ENCODE measurements at regions not wholly inside any gene's neighbourhood (a gene's known extent, or its start where the extent isn't known, plus 50 kb on each side); places are given as distances from the start of the nearest gene placed in this dataset.

DNA sequence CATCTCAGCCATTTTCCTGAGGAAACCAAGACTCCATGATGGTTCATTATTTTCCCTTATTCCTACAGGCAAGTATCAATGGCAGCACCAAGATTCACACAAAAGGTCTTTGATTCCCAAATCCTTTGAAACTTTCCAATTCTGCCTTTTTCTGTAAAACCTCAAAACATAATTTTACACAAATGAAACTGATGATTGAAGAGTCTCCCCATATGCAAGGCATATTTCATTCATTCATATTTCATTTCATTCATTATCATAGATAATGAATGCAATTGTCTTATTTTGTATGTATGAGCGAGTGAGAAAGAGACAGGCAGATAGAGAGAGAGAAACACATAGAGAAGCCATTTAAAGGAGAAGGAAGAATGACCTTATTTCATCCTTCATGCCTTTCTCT, 172.8 kb downstream of the BTG1 start:
- TF ChIP-seq, protein P1, sequence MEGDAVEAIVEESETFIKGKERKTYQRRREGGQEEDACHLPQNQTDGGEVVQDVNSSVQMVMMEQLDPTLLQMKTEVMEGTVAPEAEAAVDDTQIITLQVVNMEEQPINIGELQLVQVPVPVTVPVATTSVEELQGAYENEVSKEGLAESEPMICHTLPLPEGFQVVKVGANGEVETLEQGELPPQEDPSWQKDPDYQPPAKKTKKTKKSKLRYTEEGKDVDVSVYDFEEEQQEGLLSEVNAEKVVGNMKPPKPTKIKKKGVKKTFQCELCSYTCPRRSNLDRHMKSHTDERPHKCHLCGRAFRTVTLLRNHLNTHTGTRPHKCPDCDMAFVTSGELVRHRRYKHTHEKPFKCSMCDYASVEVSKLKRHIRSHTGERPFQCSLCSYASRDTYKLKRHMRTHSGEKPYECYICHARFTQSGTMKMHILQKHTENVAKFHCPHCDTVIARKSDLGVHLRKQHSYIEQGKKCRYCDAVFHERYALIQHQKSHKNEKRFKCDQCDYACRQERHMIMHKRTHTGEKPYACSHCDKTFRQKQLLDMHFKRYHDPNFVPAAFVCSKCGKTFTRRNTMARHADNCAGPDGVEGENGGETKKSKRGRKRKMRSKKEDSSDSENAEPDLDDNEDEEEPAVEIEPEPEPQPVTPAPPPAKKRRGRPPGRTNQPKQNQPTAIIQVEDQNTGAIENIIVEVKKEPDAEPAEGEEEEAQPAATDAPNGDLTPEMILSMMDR (IDR thresholded peaks at IDR 0.05) = no peak
- no peak overlapping the region for H3K9ac ChIP-seq (ENCODE audit: low read depth in 2 of 2, low read length in 2 of 2)
- intact Hi-C loops (cut with DNase I) = no loop called here
- no peaks in the 10 kb centered on the region for H3K4me1 ChIP-seq
- H3K27ac ChIP-seq = no peak overlapping the region
- H3K9me3 ChIP-seq = no peaks in the 10 kb centered on the region
- no peaks in the 10 kb centered on the region for H3K36me3 ChIP-seq
- no peaks in the 10 kb centered on the region for H3K27me3 ChIP-seq
- DNase-seq = no peak
- no peak overlapping the region for H3K4me3 ChIP-seq

DNA sequence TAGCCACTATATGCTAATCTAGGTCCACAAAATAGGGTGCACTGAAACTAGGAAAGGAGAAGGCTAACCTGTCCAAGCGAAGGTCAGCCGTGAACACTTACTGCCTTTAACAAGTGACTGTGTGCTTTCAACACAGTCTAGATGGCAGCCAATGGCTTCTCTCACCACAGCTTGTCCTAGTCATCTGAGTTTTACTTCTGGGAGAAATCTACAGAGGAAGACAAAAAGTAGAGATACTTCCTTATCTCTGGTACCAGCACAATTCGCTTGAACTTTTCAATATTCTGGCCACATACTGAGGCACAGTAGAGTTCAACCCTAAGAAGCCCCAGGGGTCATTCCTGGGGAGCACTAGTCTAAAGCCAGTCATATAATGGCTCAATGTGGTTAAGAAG, 176.9 kb downstream of the BTG1 start:
- H3K36me3 ChIP-seq = no peaks in the 10 kb centered on the region
- TF ChIP-seq, protein P1 (IDR thresholded peaks at IDR 0.05) = no peak
- no peaks in the 10 kb centered on the region for H3K9me3 ChIP-seq
- no peak for DNase-seq
- H3K4me3 ChIP-seq = no peak overlapping the region
- H3K4me1 ChIP-seq = no peaks in the 10 kb centered on the region
- intact Hi-C loops (cut with DNase I) = no loop called here
- no peaks in the 10 kb centered on the region for H3K27me3 ChIP-seq
- H3K27ac ChIP-seq = no peak overlapping the region
- H3K9ac ChIP-seq (ENCODE audit: low read depth in 2 of 2, low read length in 2 of 2) = no peak overlapping the region

DNA sequence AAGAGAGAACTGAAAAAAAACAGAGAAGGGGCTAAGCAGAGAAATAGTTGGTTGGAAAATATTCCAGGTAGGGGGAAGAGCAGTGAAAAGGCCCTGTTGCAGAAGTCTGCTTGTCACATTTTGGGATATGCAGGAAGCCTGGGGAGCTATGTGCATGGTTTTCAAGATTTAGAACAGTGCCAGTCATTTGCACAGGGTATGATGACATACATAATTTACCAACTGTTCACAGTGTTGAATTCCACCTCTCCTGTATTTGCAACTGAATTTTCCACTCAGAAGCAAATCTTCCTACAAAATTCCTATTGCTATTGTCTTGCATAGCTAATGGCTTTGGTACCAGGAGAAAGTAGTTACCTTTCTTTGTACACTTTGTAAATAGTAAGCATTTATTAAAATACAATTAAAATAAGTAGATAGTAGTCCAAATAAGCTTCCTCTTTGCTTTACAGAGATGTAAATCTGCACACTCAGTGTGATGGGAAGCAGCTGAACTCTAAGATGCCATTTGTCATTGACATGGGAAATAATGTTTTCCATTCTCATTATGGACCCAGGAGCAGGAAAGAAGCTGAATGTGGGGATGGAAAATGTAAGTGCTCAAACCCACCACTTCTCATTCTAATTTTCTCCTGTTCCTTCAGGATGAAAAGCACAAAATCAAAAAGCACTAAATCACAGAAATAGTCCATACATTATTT, 177.4 kb downstream of the BTG1 start:
- no peak for DNase-seq
- no peaks in the 10 kb centered on the region for H3K27me3 ChIP-seq
- no peak overlapping the region for H3K4me3 ChIP-seq
- no peaks in the 10 kb centered on the region for H3K9me3 ChIP-seq
- H3K9ac ChIP-seq (ENCODE audit: low read depth in 2 of 2, low read length in 2 of 2) = no peak overlapping the region
- intact Hi-C loops (cut with DNase I) = no loop called here
- no peak overlapping the region for H3K27ac ChIP-seq
- H3K4me1 ChIP-seq = no peaks in the 10 kb centered on the region
- TF ChIP-seq, protein P1 (IDR thresholded peaks at IDR 0.05) = no peak
- H3K36me3 ChIP-seq = no peaks in the 10 kb centered on the region

DNA sequence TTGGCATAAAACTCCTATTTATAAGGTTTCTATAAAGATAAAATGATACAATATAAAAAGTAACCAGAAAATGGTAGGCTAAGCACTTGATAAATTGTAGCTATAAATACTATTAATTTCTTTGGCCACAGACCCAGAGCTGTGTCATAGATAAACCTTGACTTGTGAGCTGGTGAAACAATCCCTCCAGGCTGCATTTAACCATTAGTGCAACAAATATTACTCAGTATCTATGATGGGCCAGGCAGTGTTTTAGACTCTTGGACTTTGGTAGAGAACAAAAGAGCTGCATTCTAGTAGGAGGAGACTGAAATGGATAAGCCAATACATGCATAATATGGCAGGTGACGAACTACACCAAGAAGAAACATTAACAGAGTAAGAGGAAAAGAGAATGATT, 178.1 kb downstream of the BTG1 start:
- DNase-seq = no peak
- no peaks in the 10 kb centered on the region for H3K9me3 ChIP-seq
- no peak overlapping the region for H3K9ac ChIP-seq (ENCODE audit: low read depth in 2 of 2, low read length in 2 of 2)
- no peak overlapping the region for H3K27ac ChIP-seq
- H3K4me3 ChIP-seq = no peak overlapping the region
- TF ChIP-seq, protein P1 (IDR thresholded peaks at IDR 0.05) = no peak
- no peaks in the 10 kb centered on the region for H3K4me1 ChIP-seq
- H3K36me3 ChIP-seq = no peaks in the 10 kb centered on the region
- intact Hi-C loops (cut with DNase I) = no loop called here
- H3K27me3 ChIP-seq = no peaks in the 10 kb centered on the region

DNA sequence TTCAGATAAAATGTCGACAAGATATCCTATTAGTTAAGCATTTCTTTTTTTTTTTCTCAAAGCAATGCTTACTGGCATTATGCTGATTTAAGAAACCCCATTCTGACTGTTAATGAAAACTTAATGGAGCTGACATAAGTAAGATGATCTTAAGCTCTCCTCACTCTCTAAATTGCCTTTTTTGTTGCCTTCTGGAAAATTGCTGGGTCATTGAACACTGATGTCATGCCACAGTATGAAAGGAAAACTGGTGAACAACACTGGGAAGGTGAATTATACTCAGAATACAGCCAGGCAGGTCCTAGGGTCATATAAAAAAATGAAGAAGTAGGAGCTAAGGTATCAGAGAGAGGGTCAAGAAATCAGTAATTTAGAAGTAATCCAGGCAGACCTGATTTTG, 179.9 kb downstream of the BTG1 start:
- no peaks in the 10 kb centered on the region for H3K36me3 ChIP-seq
- no peaks in the 10 kb centered on the region for H3K27me3 ChIP-seq
- H3K9ac ChIP-seq (ENCODE audit: low read depth in 2 of 2, low read length in 2 of 2) = no peak overlapping the region
- TF ChIP-seq, protein P1 (IDR thresholded peaks at IDR 0.05) = no peak
- H3K4me1 ChIP-seq = no peaks in the 10 kb centered on the region
- H3K9me3 ChIP-seq = no peaks in the 10 kb centered on the region
- intact Hi-C loops (cut with DNase I) = no loop called here
- no peak overlapping the region for H3K4me3 ChIP-seq
- no peak for DNase-seq
- H3K27ac ChIP-seq = no peak overlapping the region

Data from colonic mucosa (tissue), 4 donors.